ENCODE measurements at regions not wholly inside any gene's neighbourhood (a gene's known extent, or its start where the extent isn't known, plus 50 kb on each side); places are given as distances from the start of the nearest gene placed in this dataset.

DNA sequence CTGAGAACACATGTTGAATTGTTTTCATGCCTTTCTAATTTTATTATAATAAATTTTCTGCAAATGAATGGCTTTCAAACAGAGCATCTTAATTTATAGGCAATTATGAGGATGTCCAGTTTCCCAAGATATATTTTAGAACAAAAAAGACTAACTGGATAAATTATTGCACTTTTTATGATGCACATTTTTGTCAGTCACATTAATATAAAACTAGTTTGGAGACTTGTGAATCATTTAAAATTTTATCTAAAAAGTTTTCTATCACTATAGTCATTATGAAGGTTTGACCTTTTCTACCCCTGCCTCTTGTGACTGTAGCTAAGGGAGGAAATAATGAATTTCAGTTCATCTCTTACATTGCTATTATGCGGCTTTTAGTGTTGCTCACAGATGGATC lies 393.8 kb downstream of the TAF11L14 start:
- Histone ChIP-seq H3K27ac (ENCODE audit: extremely low read length, insufficient read depth, low read length) (no peak overlapping the region), H3K27me3 (ENCODE audit: control insufficient read depth in 1 of 2, insufficient read depth in 2 of 2, low read length in 2 of 2) (no peaks in the 10 kb centered on the region), H4K20me1 (ENCODE audit: insufficient read depth, low read length) (no peaks in the 10 kb centered on the region), H3K36me3 (replicated peaks in 1 of 2; ENCODE audit: control insufficient read depth in 1 of 2, insufficient read depth in 2 of 2, low read length in 2 of 2) (no peaks in the 10 kb centered on the region), H3K9me3 (ENCODE audit: low read length) (peaks cover 76% of the 10 kb centered on the region), H2AFZ (ENCODE audit: low read length) (no peak overlapping the region), H3K4me1 (ENCODE audit: insufficient read depth, low read length) (no peaks in the 10 kb centered on the region), H3K79me2 (ENCODE audit: insufficient read depth, low read length) (no peaks in the 10 kb centered on the region), H3K4me2 (ENCODE audit: low read depth, low read length) (no peak overlapping the region), H3K9ac (ENCODE audit: insufficient read depth, low read depth, low read length) (no peak overlapping the region), H3K4me3 (replicated peaks in 1 of 3; ENCODE audit: insufficient read depth in 1 of 3, low read depth in 2 of 3, low read length in 3 of 3) (no peak overlapping the region)
- no peak for ATAC-seq
- TF ChIP-seq SUZ12 (IDR thresholded peaks at IDR 0.05; ENCODE audit: low read depth, low read length) = no peak
- no peak for TF ChIP-seq KMT2A (CRISPR knock-in tag; IDR thresholded peaks at IDR 0.05)
- WGBS (ENCODE audit: low lambda C conversion rate) = 0% methylated on average over 1 of the region's 1 CpG
- intact Hi-C loops (cut with micrococcal nuclease; ENCODE audit: unreplicated experiment) (no loop called here), in situ Hi-C loops (cut with HindIII; ENCODE audit: extremely low pct_ligation_motif_present, low pct_unique_long_range_greater_than_20kb) (no loop called here)
- FAIRE-seq = no peak
- DNase-seq (ENCODE audit: low spot score) = no peak
- CTCF ChIA-PET (ENCODE audit: low intra/inter-chr PET ratio, low total read pairs) = no interaction called here
- BruUV-seq (replicated peaks) = no TSS peak
- POLR2A ChIA-PET = no interaction called here

DNA sequence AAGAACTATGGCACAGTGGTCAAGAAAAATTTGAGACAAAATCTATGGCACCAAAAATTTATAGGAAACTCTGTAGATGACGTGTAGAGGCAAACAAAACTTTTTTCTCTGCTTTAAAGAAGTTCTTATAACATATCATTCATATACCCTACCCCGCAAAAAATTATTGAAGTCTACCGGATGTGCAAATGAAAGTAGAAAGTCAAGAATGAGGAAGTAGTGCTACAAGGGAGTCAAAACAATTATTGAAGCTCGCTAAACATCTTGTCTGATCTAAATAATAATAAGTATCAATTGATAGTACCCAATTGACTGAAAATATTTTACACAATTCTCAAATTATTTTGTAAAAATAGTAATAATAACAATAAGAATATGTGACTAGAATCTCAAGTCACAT lies 398.5 kb downstream of the TAF11L14 start:
- Histone ChIP-seq H3K27me3 (ENCODE audit: control insufficient read depth in 1 of 2, insufficient read depth in 2 of 2, low read length in 2 of 2) (no peaks in the 10 kb centered on the region), H3K4me3 (replicated peaks in 1 of 3; ENCODE audit: insufficient read depth in 1 of 3, low read depth in 2 of 3, low read length in 3 of 3) (no peak overlapping the region), H3K79me2 (ENCODE audit: insufficient read depth, low read length) (no peaks in the 10 kb centered on the region), H2AFZ (ENCODE audit: low read length) (no peak overlapping the region), H3K9ac (ENCODE audit: insufficient read depth, low read depth, low read length) (no peak overlapping the region), H4K20me1 (ENCODE audit: insufficient read depth, low read length) (no peaks in the 10 kb centered on the region), H3K4me2 (ENCODE audit: low read depth, low read length) (no peak overlapping the region), H3K27ac (ENCODE audit: extremely low read length, insufficient read depth, low read length) (no peak overlapping the region), H3K9me3 (ENCODE audit: low read length) (peaks cover 70% of the 10 kb centered on the region), H3K36me3 (replicated peaks in 1 of 2; ENCODE audit: control insufficient read depth in 1 of 2, insufficient read depth in 2 of 2, low read length in 2 of 2) (no peaks in the 10 kb centered on the region), H3K4me1 (ENCODE audit: insufficient read depth, low read length) (no peaks in the 10 kb centered on the region)
- no peak for DNase-seq (ENCODE audit: low spot score)
- FAIRE-seq = no peak
- ATAC-seq = no peak
- ChIA-PET CTCF (ENCODE audit: low intra/inter-chr PET ratio, low total read pairs) (no interaction called here), POLR2A (no interaction called here)
- 47% methylated on average over 4 of the region's 4 CpGs for WGBS (ENCODE audit: low lambda C conversion rate)
- intact Hi-C loops (cut with micrococcal nuclease; ENCODE audit: unreplicated experiment) = no loop called here
- BruUV-seq (replicated peaks) = no TSS peak
- TF ChIP-seq GZF1 (CRISPR knock-in tag; IDR thresholded peaks at IDR 0.05) (no peak), RXRB (CRISPR knock-in tag; IDR thresholded peaks at IDR 0.05; ENCODE audit: borderline replicate concordance) (no peak), ZNF367 (CRISPR knock-in tag; IDR thresholded peaks at IDR 0.05; ENCODE audit: borderline replicate concordance) (no peak), ZNF556 (CRISPR knock-in tag; IDR thresholded peaks at IDR 0.05; ENCODE audit: borderline replicate concordance) (no peak), HMG20A (CRISPR knock-in tag; IDR thresholded peaks at IDR 0.05; ENCODE audit: borderline replicate concordance) (no peak)
- TF ChIP-seq, protein P1, sequence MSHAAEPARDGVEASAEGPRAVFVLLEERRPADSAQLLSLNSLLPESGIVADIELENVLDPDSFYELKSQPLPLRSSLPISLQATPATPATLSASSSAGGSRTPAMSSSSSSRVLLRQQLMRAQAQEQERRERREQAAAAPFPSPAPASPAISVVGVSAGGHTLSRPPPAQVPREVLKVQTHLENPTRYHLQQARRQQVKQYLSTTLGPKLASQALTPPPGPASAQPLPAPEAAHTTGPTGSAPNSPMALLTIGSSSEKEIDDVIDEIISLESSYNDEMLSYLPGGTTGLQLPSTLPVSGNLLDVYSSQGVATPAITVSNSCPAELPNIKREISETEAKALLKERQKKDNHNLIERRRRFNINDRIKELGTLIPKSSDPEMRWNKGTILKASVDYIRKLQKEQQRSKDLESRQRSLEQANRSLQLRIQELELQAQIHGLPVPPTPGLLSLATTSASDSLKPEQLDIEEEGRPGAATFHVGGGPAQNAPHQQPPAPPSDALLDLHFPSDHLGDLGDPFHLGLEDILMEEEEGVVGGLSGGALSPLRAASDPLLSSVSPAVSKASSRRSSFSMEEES (CRISPR knock-in tag; IDR thresholded peaks at IDR 0.05) = no peak
- in situ Hi-C loops (cut with HindIII; ENCODE audit: extremely low pct_ligation_motif_present, low pct_unique_long_range_greater_than_20kb) = no loop called here

All from HepG2 (cell line).